Natural killer cell (primary cell): ENCODE measurements at regions not wholly inside any gene's neighbourhood (a gene's known extent, or its start where the extent isn't known, plus 50 kb on each side); places are given as distances from the start of the nearest gene placed in this dataset.

Experiments
- ATAC-seq, 3 donors: fragments of 150-1000 bp in 2 of 3; fragments of 200-7000 bp in 1 of 3; cut with Tn5 transposase; 1 replicate in 1 of 3; 2 replicates in 2 of 3; pipeline ENCODE4 v1.10.0; 2021; ENCODE audit warnings: mild to moderate bottlenecking in 2 of 3, moderate library complexity in 2 of 3
- DNase-seq, 2 donors: peaks; one replicate each; pipeline versions ENCODE4 v3.0.0 to v3.0.0-alpha.2; 2013 to 2021; ENCODE audit warnings: mixed read lengths in 1 of 2
- H3K27ac ChIP-seq: one replicate; pipeline ENCODE4 v1.5.1; 2013; ENCODE audit warnings: mild to moderate bottlenecking, low read length
- H3K27me3 ChIP-seq: one replicate; pipeline ENCODE4 v1.6.1; 2013; ENCODE audit warnings: low read length; ENCODE audit not compliant: control insufficient read depth, insufficient read depth
- H3K36me3 ChIP-seq: one replicate; pipeline ENCODE4 v1.6.1; 2013; ENCODE audit warnings: low read length; ENCODE audit not compliant: control insufficient read depth, insufficient read depth
- H3K4me1 ChIP-seq: one replicate; pipeline ENCODE4 v1.6.1; 2013; ENCODE audit warnings: low read length; ENCODE audit not compliant: control insufficient read depth, insufficient read depth
- H3K4me3 ChIP-seq: one replicate; pipeline ENCODE4 v1.5.1; 2013; ENCODE audit warnings: low read length
- H3K9me3 ChIP-seq: one replicate; pipeline ENCODE4 v1.6.1; 2013; ENCODE audit warnings: low read length; ENCODE audit not compliant: control insufficient read depth, insufficient read depth
- H3K27ac Mint-ChIP-seq, 2 donors: one replicate each; pipeline ENCODE4 v1.8.0; 2022; ENCODE audit warnings: mild to moderate bottlenecking in 2 of 2, mixed read lengths in 2 of 2, moderate library complexity in 1 of 2
- H3K27me3 Mint-ChIP-seq, 2 donors: one replicate each; pipeline ENCODE4 v1.8.0; 2022; ENCODE audit warnings: low read depth in 2 of 2, mixed read lengths in 2 of 2
- H3K36me3 Mint-ChIP-seq: one replicate; pipeline ENCODE4 v1.8.0; 2022; ENCODE audit warnings: mixed read lengths
- H3K4me1 Mint-ChIP-seq, 2 donors: one replicate each; pipeline ENCODE4 v1.8.0; 2022; ENCODE audit warnings: mixed read lengths in 2 of 2
- H3K4me3 Mint-ChIP-seq: one replicate; pipeline ENCODE4 v1.8.0; 2022; ENCODE audit warnings: mild to moderate bottlenecking, moderate library complexity, mixed read lengths
- H3K9me3 Mint-ChIP-seq, 2 donors: one replicate each; pipeline ENCODE4 v1.8.0; 2022; ENCODE audit warnings: mixed read lengths in 2 of 2
- WGBS: methylation state at CpG from one replicate; pipeline ENCODE4 v1.1.7; 2013; ENCODE audit warnings: missing lambda C conversion rate; ENCODE audit not compliant: insufficient coverage; 5-methylcytosine and 5-hydroxymethylcytosine counted together
- intact Hi-C: fragments of 100-400 bp; cut with micrococcal nuclease; formaldehyde crosslinking; loops from one replicate; pipeline ENCODE4 v1.14.2; 2022
- TF ChIP-seq, protein P1 (sequence below): fragments of 200-600 bp; IDR thresholded peaks from one replicate; pipeline ENCODE4 v1.8.0; 2022; ENCODE audit warnings: antibody characterized with exemption

DNA sequence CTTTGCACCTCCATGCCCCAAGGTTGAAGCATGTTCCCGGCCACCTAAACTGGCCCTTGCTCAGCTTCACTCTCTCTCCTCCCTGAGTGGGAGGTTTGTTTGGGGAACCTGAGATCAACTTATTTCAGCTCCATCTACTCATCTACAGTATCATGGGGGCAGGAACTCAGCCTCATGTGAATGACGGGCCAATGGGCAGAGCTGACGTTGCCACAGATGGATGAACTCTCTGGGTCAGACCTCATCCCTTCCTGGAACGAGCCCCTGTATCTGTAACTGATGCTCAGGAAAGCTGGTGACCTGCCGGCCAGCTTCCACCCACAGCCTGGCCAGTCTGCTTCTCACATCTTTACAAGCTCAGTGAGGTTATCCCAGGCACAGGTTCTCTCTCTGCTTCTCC, 369.6 kb downstream of the IRX2 start:
- Mint-ChIP-seq H3K27me3 (no peaks in the 10 kb centered on the region), H3K27ac (no peak overlapping the region), H3K4me1 (no peaks in the 10 kb centered on the region), H3K4me3 (no peak overlapping the region), H3K9me3 (peaks cover 0 to 2% of the 10 kb centered on the region in 2 donors), H3K36me3 (no peaks in the 10 kb centered on the region)
- ATAC-seq (no peak), DNase-seq (no peak)
- Histone ChIP-seq H3K27ac (no peak overlapping the region), H3K9me3 (no peaks in the 10 kb centered on the region), H3K27me3 (no peaks in the 10 kb centered on the region), H3K36me3 (no peaks in the 10 kb centered on the region), H3K4me1 (no peaks in the 10 kb centered on the region), H3K4me3 (no peak overlapping the region)
- TF ChIP-seq, protein P1, sequence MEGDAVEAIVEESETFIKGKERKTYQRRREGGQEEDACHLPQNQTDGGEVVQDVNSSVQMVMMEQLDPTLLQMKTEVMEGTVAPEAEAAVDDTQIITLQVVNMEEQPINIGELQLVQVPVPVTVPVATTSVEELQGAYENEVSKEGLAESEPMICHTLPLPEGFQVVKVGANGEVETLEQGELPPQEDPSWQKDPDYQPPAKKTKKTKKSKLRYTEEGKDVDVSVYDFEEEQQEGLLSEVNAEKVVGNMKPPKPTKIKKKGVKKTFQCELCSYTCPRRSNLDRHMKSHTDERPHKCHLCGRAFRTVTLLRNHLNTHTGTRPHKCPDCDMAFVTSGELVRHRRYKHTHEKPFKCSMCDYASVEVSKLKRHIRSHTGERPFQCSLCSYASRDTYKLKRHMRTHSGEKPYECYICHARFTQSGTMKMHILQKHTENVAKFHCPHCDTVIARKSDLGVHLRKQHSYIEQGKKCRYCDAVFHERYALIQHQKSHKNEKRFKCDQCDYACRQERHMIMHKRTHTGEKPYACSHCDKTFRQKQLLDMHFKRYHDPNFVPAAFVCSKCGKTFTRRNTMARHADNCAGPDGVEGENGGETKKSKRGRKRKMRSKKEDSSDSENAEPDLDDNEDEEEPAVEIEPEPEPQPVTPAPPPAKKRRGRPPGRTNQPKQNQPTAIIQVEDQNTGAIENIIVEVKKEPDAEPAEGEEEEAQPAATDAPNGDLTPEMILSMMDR = no peak
- 87% methylated on average over 4 of the region's 5 CpGs for WGBS
- intact Hi-C loops = no loop called here

DNA sequence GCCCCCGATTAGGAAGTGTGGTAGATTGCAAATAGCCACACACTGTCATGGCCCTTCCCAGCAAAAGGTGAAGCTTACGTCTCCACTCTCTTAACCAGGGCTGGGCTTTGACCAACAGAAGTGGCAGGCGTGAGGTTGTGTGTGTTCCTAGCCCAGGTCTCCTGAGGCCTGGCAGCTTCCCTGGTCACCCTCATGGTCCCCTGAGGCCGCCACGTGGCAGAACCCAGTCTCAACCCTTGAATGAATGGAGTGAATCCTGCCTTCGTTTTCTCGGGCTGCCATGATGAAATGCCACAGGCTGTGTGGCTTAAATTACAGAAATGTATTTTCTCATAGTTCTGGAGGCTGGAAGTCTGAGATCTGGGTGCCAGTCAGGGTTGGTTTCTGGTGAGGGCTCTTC, 370.4 kb downstream of the IRX2 start:
- intact Hi-C loops = no loop called here
- WGBS = 87% methylated on average over 7 of the region's 7 CpGs

DNA sequence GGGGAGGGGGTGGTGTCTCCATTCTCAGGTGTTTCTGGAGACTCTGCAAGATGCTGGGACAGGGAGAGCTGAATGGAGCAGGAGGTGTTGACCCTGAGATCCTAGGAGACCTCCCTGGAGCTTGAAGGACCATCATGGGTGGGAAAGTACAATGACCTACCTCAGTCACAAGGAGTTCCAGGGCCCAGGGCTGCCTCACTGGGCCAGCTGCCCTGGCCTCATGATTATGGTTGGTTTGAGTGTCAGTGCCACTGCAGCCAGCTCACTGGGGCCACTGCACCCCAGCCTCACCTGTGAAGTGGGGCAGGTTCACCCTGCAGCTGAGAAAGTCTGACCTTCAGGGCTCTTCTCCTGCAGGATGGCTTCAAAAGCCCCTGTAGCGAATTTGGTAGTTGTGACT, 372.5 kb downstream of the IRX2 start:
- H3K27ac Mint-ChIP-seq = no peak overlapping the region
- H3K27me3 Mint-ChIP-seq = no peaks in the 10 kb centered on the region
- DNase-seq = no peak
- 44% methylated on average over 1 of the region's 1 CpG for WGBS
- H3K4me3 Mint-ChIP-seq = no peak overlapping the region
- H3K9me3 Mint-ChIP-seq = peaks cover 0 to 2% of the 10 kb centered on the region in 2 donors
- intact Hi-C loops = no loop called here
- no peak overlapping the region for H3K27ac ChIP-seq
- TF ChIP-seq, protein P1 = no peak
- ATAC-seq = no peak
- no peaks in the 10 kb centered on the region for H3K4me1 Mint-ChIP-seq
- no peaks in the 10 kb centered on the region for H3K9me3 ChIP-seq
- no peaks in the 10 kb centered on the region for H3K27me3 ChIP-seq
- H3K36me3 Mint-ChIP-seq = no peaks in the 10 kb centered on the region
- H3K4me1 ChIP-seq = no peaks in the 10 kb centered on the region
- H3K36me3 ChIP-seq = no peaks in the 10 kb centered on the region
- H3K4me3 ChIP-seq = no peak overlapping the region

More for the DNA sequence above, 370.4 kb downstream of the IRX2 start:
- Mint-ChIP-seq H3K36me3 (no peaks in the 10 kb centered on the region), H3K9me3 (peaks cover 0 to 2% of the 10 kb centered on the region in 2 donors), H3K27ac (no peak overlapping the region), H3K4me3 (no peak overlapping the region), H3K27me3 (no peaks in the 10 kb centered on the region), H3K4me1 (no peaks in the 10 kb centered on the region)
- TF ChIP-seq, protein P1 = no peak
- Histone ChIP-seq H3K36me3 (no peaks in the 10 kb centered on the region), H3K27me3 (no peaks in the 10 kb centered on the region), H3K9me3 (no peaks in the 10 kb centered on the region), H3K4me3 (no peak overlapping the region), H3K27ac (no peak overlapping the region), H3K4me1 (no peaks in the 10 kb centered on the region)
- DNase-seq (no peak), ATAC-seq (no peak)

DNA sequence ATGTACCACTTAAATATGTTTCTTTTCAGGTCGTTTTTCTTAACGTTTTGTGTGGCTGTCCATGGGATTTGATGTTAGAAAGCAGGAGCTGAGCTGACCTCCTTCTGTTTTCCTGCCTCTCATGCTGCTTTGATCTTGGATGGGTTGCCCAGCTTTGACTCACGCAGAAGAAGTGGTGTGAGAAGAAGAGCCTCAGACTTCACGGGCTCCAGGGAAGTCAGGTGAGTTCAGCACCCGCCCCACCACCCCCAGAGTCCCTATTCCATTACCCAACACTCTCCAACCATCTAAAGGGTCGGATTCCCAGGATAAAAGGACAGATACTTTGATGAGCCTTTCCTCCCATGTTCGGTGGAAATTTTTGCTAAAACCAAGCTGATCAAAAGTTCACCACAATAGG, 373.4 kb downstream of the IRX2 start:
- Histone ChIP-seq H3K27me3 (no peaks in the 10 kb centered on the region), H3K4me3 (no peak overlapping the region), H3K9me3 (no peaks in the 10 kb centered on the region), H3K27ac (no peak overlapping the region), H3K4me1 (no peaks in the 10 kb centered on the region), H3K36me3 (no peaks in the 10 kb centered on the region)
- Mint-ChIP-seq H3K36me3 (no peaks in the 10 kb centered on the region), H3K27ac (no peak overlapping the region), H3K9me3 (peaks cover 0 to 2% of the 10 kb centered on the region in 2 donors), H3K27me3 (no peaks in the 10 kb centered on the region), H3K4me1 (no peaks in the 10 kb centered on the region), H3K4me3 (no peak overlapping the region)
- ATAC-seq = no peak
- intact Hi-C loops = no loop called here
- WGBS = 62% methylated on average over 7 of the region's 7 CpGs
- TF ChIP-seq, protein P1 = no peak
- no peak for DNase-seq
